CD4-positive, alpha-beta memory T cell (primary cell): ENCODE measurements at regions not wholly inside any gene's neighbourhood (a gene's known extent, or its start where the extent isn't known, plus 50 kb on each side); places are given as distances from the start of the nearest gene placed in this dataset.

Experiments
- CTCF ChIA-PET: fragments of 350-600 bp; sonication (Branson Sonifier 250); formaldehyde crosslinking; loops from one replicate; lab custom pipeline; 2021; ENCODE audit warnings: inconsistent platforms; ENCODE audit not compliant: partially characterized antibody; lab: Charles Lee
- POLR2A ChIA-PET: fragments of 350-600 bp; sonication (Branson Sonifier 250); formaldehyde crosslinking; loops from one replicate; lab custom pipeline; 2021; ENCODE audit not compliant: partially characterized antibody; lab: Charles Lee
- DNase-seq, 5 donors: peaks; one replicate each; pipeline versions ENCODE4 v3.0.0 to v3.0.0-alpha.2; 2020 to 2022; ENCODE audit warnings: mixed read lengths in 1 of 5
- H3K27ac ChIP-seq: one replicate; pipeline ENCODE4 v1.7.0; 2013; ENCODE audit warnings: low read depth, low read length
- H3K27me3 ChIP-seq: 2 replicates; pipeline ENCODE4 v1.7.0; 2013; ENCODE audit warnings: mild to moderate bottlenecking, low read length, moderate library complexity; ENCODE audit not compliant: insufficient read depth
- H3K36me3 ChIP-seq: 2 replicates; pipeline ENCODE4 v1.7.0; 2013; ENCODE audit warnings: mild to moderate bottlenecking, low read length, moderate library complexity; ENCODE audit not compliant: insufficient read depth
- H3K4me1 ChIP-seq: 2 replicates; pipeline ENCODE4 v1.7.0; 2013; ENCODE audit warnings: mild to moderate bottlenecking, low read length, moderate library complexity; ENCODE audit not compliant: insufficient read depth
- H3K4me3 ChIP-seq, 2 donors: one replicate each; pipeline ENCODE4 v1.7.0; 2013; ENCODE audit warnings: low read length in 2 of 2, mild to moderate bottlenecking in 1 of 2
- H3K9me3 ChIP-seq, 2 donors: one replicate each; pipeline ENCODE4 v1.7.0; 2013; ENCODE audit warnings: low read length in 2 of 2, control low read depth in 1 of 2; ENCODE audit not compliant: control insufficient read depth in 1 of 2
- H3K27ac Mint-ChIP-seq, 7 donors: one replicate each; pipeline ENCODE4 v1.8.0; 2020 to 2021; ENCODE audit warnings: mixed read lengths in 7 of 7, mild to moderate bottlenecking in 6 of 7, inconsistent platforms in 3 of 7, moderate library complexity in 3 of 7
- H3K27me3 Mint-ChIP-seq, 2 donors: one replicate each; pipeline ENCODE4 v1.8.0; 2020 to 2021; ENCODE audit warnings: mixed read lengths in 2 of 2
- H3K36me3 Mint-ChIP-seq, 2 donors: one replicate each; pipeline ENCODE4 v1.8.0; 2020 to 2021; ENCODE audit warnings: mixed read lengths in 2 of 2, inconsistent platforms in 1 of 2, mild to moderate bottlenecking in 1 of 2
- H3K4me1 Mint-ChIP-seq, 4 donors: one replicate each; pipeline ENCODE4 v1.8.0; 2020 to 2021; ENCODE audit warnings: mixed read lengths in 4 of 4, mild to moderate bottlenecking in 1 of 4
- H3K4me3 Mint-ChIP-seq, 8 donors: one replicate each; pipeline ENCODE4 v1.8.0; 2020 to 2021; ENCODE audit warnings: mixed read lengths in 8 of 8, mild to moderate bottlenecking in 7 of 8, moderate library complexity in 6 of 8, inconsistent platforms in 3 of 8
- H3K9me3 Mint-ChIP-seq, 8 donors: one replicate each; pipeline ENCODE4 v1.8.0; 2020 to 2021; ENCODE audit warnings: mixed read lengths in 8 of 8, mild to moderate bottlenecking in 5 of 8, inconsistent platforms in 3 of 8, moderate library complexity in 1 of 8
- intact Hi-C: fragments of 100-400 bp; cut with micrococcal nuclease; formaldehyde crosslinking; loops from one replicate; pipeline ENCODE4 v1.15.1; 2023

DNA sequence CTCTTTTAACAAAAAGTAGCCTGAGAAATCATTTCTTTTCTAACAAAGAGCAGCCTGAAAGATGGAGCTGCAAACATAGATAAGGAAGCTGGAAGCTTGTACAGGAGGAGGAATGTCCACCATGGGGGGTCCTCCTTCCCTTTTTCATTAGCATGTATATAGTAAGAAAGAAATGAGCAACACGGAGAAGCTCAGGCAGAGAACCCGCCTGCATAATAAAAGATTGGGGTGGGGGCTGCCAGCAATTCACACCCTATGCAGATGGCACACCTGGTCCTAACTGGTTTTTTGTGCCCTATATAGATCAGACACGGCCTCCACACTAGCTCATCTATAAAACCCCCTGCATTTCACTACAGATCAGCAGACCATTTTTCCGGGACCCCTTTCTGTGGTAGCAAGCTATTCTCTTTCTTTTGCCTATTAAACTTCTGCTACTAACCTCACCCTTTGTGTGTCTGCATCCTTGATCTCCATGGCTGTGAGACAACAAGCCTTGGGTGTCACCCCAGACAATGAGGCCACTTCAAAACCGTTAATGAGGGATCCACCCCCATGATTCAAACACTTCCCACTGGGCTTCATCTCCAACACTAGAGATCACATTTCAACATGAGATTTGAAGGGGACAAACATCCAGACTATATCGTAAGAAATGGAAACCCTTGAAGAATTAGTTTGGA is 167.5 kb upstream of the FREM2 start:
- Mint-ChIP-seq H3K27ac (peak overlapping the region in 1 of 7 donors; percentile 31), H3K4me1 (no peaks in the 10 kb centered on the region), H3K4me3 (no peak overlapping the region), H3K27me3 (no peaks in the 10 kb centered on the region), H3K36me3 (no peaks in the 10 kb centered on the region), H3K9me3 (peaks cover 0 to 3% (median 0%) of the 10 kb centered on the region in 8 donors)
- Histone ChIP-seq H3K27ac (no peak overlapping the region), H3K27me3 (no peaks in the 10 kb centered on the region), H3K4me1 (no peaks in the 10 kb centered on the region), H3K4me3 (no peak overlapping the region), H3K9me3 (no peaks in the 10 kb centered on the region), H3K36me3 (no peaks in the 10 kb centered on the region)
- intact Hi-C loops: no loop called here
- POLR2A ChIA-PET: no interaction called here
- no peak for DNase-seq
- CTCF ChIA-PET: no interaction called here

DNA sequence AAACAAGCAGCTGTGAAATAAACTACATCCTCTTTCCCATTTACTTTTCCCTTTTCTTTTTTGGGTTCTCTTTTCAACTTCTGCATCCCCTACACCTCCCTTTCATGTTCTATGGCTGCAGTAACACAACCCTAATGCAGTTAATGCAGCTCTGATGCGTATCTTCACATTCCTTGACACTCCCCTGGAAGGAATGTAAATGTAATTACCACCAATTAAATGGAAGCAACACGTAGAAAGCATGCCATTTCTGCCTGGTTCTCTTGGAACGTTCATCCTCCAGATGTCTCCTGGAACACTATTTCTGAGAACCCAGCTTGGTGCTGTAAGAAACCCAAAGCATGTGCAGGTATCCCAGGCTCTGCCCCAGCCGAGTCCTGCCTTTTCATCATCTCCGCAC is 166.8 kb upstream of the FREM2 start:
- no peaks in the 10 kb centered on the region for H3K36me3 ChIP-seq
- no peak overlapping the region for H3K27ac ChIP-seq
- no peaks in the 10 kb centered on the region for H3K4me1 ChIP-seq
- intact Hi-C loops: no loop called here
- Mint-ChIP-seq H3K27ac (peak overlapping the region in 1 of 7 donors; percentile 54), H3K36me3 (no peaks in the 10 kb centered on the region), H3K9me3 (peaks cover 0 to 3% (median 0%) of the 10 kb centered on the region in 8 donors), H3K27me3 (no peaks in the 10 kb centered on the region), H3K4me3 (no peak overlapping the region), H3K4me1 (no peaks in the 10 kb centered on the region)
- DNase-seq: no peak
- no peaks in the 10 kb centered on the region for H3K27me3 ChIP-seq
- no peak overlapping the region for H3K4me3 ChIP-seq
- H3K9me3 ChIP-seq: no peaks in the 10 kb centered on the region
- ChIA-PET POLR2A (no interaction called here), CTCF (no interaction called here)

DNA sequence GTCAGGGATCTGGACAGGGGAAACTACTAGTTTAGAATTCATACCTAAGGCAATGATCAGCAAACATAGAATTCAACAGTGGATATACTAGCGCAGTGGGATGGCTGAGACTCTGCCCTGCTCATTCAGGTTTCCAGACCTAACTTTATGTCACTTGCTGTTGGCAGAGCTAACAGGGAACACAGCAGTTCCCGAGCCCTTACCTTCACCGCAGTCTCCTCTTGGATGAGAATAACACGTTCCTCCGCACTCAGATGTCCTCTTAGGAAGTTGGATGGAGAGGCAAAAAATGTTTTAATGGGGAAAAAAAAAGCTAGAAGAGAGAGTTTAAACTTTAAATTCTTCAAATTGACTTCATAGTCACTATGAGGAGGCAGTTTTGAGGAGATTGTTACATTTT is 159.7 kb upstream of the FREM2 start:
- Mint-ChIP-seq H3K27me3 (peaks cover 0 to 3% of the 10 kb centered on the region in 2 donors), H3K9me3 (peaks cover 0 to 1% (median 0%) of the 10 kb centered on the region in 8 donors), H3K36me3 (no peaks in the 10 kb centered on the region), H3K27ac (no peak overlapping the region), H3K4me1 (no peaks in the 10 kb centered on the region), H3K4me3 (no peak overlapping the region)
- Histone ChIP-seq H3K4me3 (no peak overlapping the region), H3K9me3 (no peaks in the 10 kb centered on the region), H3K36me3 (no peaks in the 10 kb centered on the region), H3K4me1 (no peaks in the 10 kb centered on the region), H3K27me3 (no peaks in the 10 kb centered on the region), H3K27ac (no peak overlapping the region)
- DNase-seq: no peak
- intact Hi-C loops: no loop called here
- POLR2A ChIA-PET: no interaction called here
- CTCF ChIA-PET: no interaction called here

DNA sequence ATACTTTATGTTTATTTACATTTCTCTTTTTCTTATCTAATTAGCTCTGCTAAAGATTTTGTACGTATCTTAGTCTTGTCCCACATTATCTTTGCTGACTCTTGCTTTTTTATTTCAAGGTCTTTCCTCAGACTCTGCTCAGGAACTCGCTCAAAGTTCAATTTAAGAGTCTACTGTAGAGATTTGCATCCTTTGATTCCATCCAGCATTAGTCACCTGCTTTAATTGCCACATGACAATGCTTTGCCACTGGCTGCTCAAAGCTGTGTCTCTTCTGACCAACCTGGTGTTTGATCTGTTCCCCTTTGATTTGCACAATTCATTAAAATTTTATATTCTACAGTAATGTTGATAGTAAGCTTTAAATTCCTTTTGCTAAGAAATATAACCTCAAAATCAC is 157.9 kb upstream of the FREM2 start:
- H3K36me3 ChIP-seq: no peaks in the 10 kb centered on the region
- H3K27me3 ChIP-seq: no peaks in the 10 kb centered on the region
- no peak overlapping the region for H3K4me3 ChIP-seq
- H3K27ac Mint-ChIP-seq: no peak overlapping the region
- H3K4me3 Mint-ChIP-seq: no peak overlapping the region
- CTCF ChIA-PET: no interaction called here
- no peaks in the 10 kb centered on the region for H3K36me3 Mint-ChIP-seq
- intact Hi-C loops: no loop called here
- DNase-seq: no peak
- peaks cover 0 to 3% of the 10 kb centered on the region in 2 donors for H3K27me3 Mint-ChIP-seq
- no peaks in the 10 kb centered on the region for H3K4me1 ChIP-seq
- no peaks in the 10 kb centered on the region for H3K4me1 Mint-ChIP-seq
- POLR2A ChIA-PET: no interaction called here
- no peaks in the 10 kb centered on the region for H3K9me3 ChIP-seq
- peaks cover 0 to 1% (median 0%) of the 10 kb centered on the region in 8 donors for H3K9me3 Mint-ChIP-seq
- H3K27ac ChIP-seq: no peak overlapping the region

DNA sequence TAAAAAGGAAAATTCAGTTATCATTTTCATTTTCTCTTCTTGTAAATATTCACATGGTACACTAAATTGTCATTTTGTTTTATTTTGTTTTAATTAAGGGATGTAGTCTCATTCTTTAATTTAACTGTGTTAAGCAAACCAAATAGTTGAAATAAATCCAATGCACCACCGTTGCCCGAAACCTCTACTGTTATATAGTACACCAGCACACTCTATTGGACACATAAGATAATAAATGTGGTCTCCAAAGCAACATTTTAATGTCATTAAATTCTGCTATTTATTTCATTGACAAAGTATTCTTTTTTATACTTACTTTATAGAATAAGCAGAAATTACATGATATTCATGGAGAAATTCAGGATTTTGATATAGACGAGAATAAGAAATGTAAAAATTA is 156.4 kb upstream of the FREM2 start:
- ChIA-PET CTCF (no interaction called here), POLR2A (no interaction called here)
- H3K36me3 ChIP-seq: no peaks in the 10 kb centered on the region
- Mint-ChIP-seq H3K4me3 (no peak overlapping the region), H3K27ac (no peak overlapping the region), H3K9me3 (no peaks in the 10 kb centered on the region), H3K4me1 (no peaks in the 10 kb centered on the region), H3K27me3 (peaks cover 0 to 3% of the 10 kb centered on the region in 2 donors), H3K36me3 (no peaks in the 10 kb centered on the region)
- H3K4me3 ChIP-seq: no peak overlapping the region
- intact Hi-C loops: no loop called here
- no peaks in the 10 kb centered on the region for H3K4me1 ChIP-seq
- no peak for DNase-seq
- no peaks in the 10 kb centered on the region for H3K9me3 ChIP-seq
- no peak overlapping the region for H3K27ac ChIP-seq
- no peaks in the 10 kb centered on the region for H3K27me3 ChIP-seq

DNA sequence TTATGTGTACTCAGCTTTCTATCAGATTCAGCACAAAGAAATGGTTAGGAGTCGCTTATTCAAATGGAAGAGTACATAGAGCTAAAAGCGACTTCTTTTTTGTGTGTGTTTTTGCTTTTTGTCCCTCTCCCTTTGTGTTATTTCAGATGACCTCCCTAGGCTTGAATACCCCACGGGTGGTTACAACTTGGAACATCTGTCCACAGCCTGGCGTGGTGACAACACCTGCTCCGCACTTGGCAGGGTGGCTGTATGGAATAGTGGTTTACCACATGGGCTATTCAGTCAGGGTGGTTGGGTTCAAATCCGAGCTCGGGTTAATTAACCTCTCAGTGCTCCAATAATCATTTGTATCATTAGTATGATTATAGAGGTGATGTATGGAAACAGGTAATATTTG is 151.6 kb upstream of the FREM2 start:
- no peak overlapping the region for H3K27ac Mint-ChIP-seq
- H3K4me3 Mint-ChIP-seq: no peak overlapping the region
- intact Hi-C loops: no loop called here
- no peaks in the 10 kb centered on the region for H3K9me3 Mint-ChIP-seq
- Histone ChIP-seq H3K27ac (no peak overlapping the region), H3K36me3 (no peaks in the 10 kb centered on the region), H3K4me3 (no peak overlapping the region), H3K27me3 (no peaks in the 10 kb centered on the region), H3K4me1 (no peaks in the 10 kb centered on the region), H3K9me3 (no peaks in the 10 kb centered on the region)
- ChIA-PET POLR2A (no interaction called here), CTCF (no interaction called here)
- H3K4me1 Mint-ChIP-seq: no peaks in the 10 kb centered on the region
- DNase-seq: no peak
- H3K36me3 Mint-ChIP-seq: no peaks in the 10 kb centered on the region
- no peaks in the 10 kb centered on the region for H3K27me3 Mint-ChIP-seq

DNA sequence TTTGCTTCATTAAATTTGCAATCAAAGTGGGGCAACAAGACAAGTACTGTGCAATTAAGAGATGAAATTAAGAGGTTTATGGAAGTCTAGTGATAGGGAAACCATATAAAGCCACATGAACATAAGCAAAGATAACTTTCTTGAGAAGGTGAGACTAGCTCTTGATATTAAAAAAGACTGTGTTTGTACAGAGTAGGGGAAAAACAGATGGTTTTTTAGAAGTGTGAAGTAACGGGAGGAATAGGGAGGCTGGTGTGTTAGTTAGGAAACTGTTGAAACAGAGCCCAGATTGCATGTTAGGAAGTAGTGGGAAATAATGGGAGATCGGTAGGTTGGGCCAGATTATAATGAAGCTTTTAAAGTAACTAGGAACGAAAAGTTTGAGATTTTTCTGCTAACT is 149.8 kb upstream of the FREM2 start:
- Histone ChIP-seq H3K27ac (no peak overlapping the region), H3K27me3 (no peaks in the 10 kb centered on the region), H3K9me3 (no peaks in the 10 kb centered on the region), H3K4me1 (no peaks in the 10 kb centered on the region), H3K4me3 (no peak overlapping the region), H3K36me3 (no peaks in the 10 kb centered on the region)
- POLR2A ChIA-PET: no interaction called here
- Mint-ChIP-seq H3K36me3 (no peaks in the 10 kb centered on the region), H3K27me3 (no peaks in the 10 kb centered on the region), H3K4me1 (no peaks in the 10 kb centered on the region), H3K9me3 (no peaks in the 10 kb centered on the region), H3K4me3 (no peak overlapping the region), H3K27ac (no peak overlapping the region)
- intact Hi-C loops: no loop called here
- CTCF ChIA-PET: no interaction called here
- no peak for DNase-seq

DNA sequence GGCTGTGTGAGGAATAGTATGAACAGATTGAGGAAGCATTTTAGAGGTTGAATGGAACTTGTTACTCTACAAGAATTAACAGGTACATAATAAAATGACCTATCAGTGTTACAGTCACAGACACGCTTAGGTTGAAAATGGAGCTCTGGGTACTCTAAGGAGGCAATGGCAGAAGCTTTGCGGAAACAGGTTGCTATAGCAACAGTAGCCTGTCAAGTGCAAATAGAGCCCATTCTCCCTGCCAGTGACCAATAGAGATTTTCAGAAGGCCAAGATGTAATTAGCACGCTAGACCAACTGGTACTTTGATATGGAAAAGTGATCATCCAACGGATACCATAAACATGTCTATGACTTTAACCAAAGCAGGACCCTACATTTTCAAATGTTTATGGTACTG is 148.5 kb upstream of the FREM2 start:
- no peak for DNase-seq
- H3K9me3 ChIP-seq: no peaks in the 10 kb centered on the region
- no peaks in the 10 kb centered on the region for H3K36me3 ChIP-seq
- Mint-ChIP-seq H3K9me3 (no peaks in the 10 kb centered on the region), H3K4me1 (no peaks in the 10 kb centered on the region), H3K4me3 (no peak overlapping the region), H3K27me3 (no peaks in the 10 kb centered on the region), H3K36me3 (no peaks in the 10 kb centered on the region), H3K27ac (no peak overlapping the region)
- intact Hi-C loops: no loop called here
- no peak overlapping the region for H3K27ac ChIP-seq
- H3K4me3 ChIP-seq: no peak overlapping the region
- ChIA-PET POLR2A (no interaction called here), CTCF (no interaction called here)
- H3K27me3 ChIP-seq: no peaks in the 10 kb centered on the region
- H3K4me1 ChIP-seq: no peaks in the 10 kb centered on the region
